K562 (cell line): ENCODE measurements at regions not wholly inside any gene's neighbourhood (a gene's known extent, or its start where the extent isn't known, plus 50 kb on each side); places are given as distances from the start of the nearest gene placed in this dataset.

ENCODE experiments used
- ATAC-seq: fragments of 200-7000 bp; cut with Tn5 transposase; 3 replicates; pipeline ENCODE4 v1.9.1; 2020; ENCODE audit warnings: moderate library complexity
- BruUV-seq: library from RNA; stranded (reverse); fragments of 400-500 nt; replicated peaks from 2 replicates; lab custom pipeline; 2021; lab: Mats Ljungman, UMichigan
- CTCF ChIA-PET: fragments of 300-600 bp; formaldehyde crosslinking; extraction: SDS; loops from one replicate; lab custom pipeline; 2021; ENCODE audit warnings: low intra/inter-chr PET ratio; lab: Yijun Ruan, JAX
- POLR2A ChIA-PET: fragments of 300-600, 350-650 bp; sonication (Branson Sonifier 250); formaldehyde crosslinking; extraction: SDS; loops from one replicate; lab custom pipeline; 2021; ENCODE audit warnings: antibody characterized with exemption, inconsistent platforms; lab: Yijun Ruan, JAX
- DNase-seq, 4 experiments: peaks; one replicate each; pipeline versions ENCODE4 v3.0.0 to v3.0.0-alpha.2; 2011 to 2018; ENCODE audit warnings: low spot score in 3 of 4, mixed read lengths in 3 of 4; ENCODE audit errors: extremely low read depth in 1 of 4
- FAIRE-seq: peaks from 2 replicates; lab custom pipeline; 2011; peaks lifted over from hg19 to GRCh38; lab: Jason Lieb, UNC
- H2AFZ ChIP-seq: 2 replicates; pipeline ENCODE4 v1.6.0; 2011; ENCODE audit warnings: low read depth, low read length, control low read depth, inconsistent platforms
- H3K27ac ChIP-seq: fragments of 200-600 bp; 3 replicates; pipeline ENCODE4 v1.8.0; 2011; ENCODE audit warnings: low read depth, mild to moderate bottlenecking, control low read depth, inconsistent platforms, low read length, moderate library complexity, mixed read lengths; ENCODE audit errors: extremely low read depth
- H3K27me3 ChIP-seq, 2 experiments: fragments of 300-600 bp in 1 of 2; 2 replicates in 1 of 2; 3 replicates in 1 of 2; pipeline versions ENCODE4 v1.6.0 to v1.8.0; 2011; ENCODE audit warnings: inconsistent platforms in 2 of 2, low read length in 2 of 2, mild to moderate bottlenecking in 1 of 2, mixed read lengths in 1 of 2, moderate library complexity in 1 of 2; ENCODE audit not compliant: control insufficient read depth in 2 of 2, insufficient read depth in 2 of 2
- H3K36me3 ChIP-seq: fragments of 300-600 bp; 3 replicates; pipeline ENCODE4 v1.8.0; 2011; ENCODE audit warnings: mild to moderate bottlenecking, low read length, inconsistent platforms; ENCODE audit not compliant: control insufficient read depth, insufficient read depth
- H3K4me1 ChIP-seq, 2 experiments: fragments of 200-600 bp in 1 of 2; replicated peaks in 1 of 2; 2 replicates in 1 of 2; 3 replicates in 1 of 2; pipeline versions ENCODE4 v1.5.1 to v1.8.0; 2011; ENCODE audit warnings: inconsistent platforms in 2 of 2, low read length in 2 of 2, mild to moderate bottlenecking in 1 of 2, mixed read lengths in 1 of 2, moderate library complexity in 1 of 2; ENCODE audit not compliant: control insufficient read depth in 2 of 2, insufficient read depth in 2 of 2
- H3K4me2 ChIP-seq: 2 replicates; pipeline ENCODE4 v1.6.1; 2011; ENCODE audit warnings: low read length, control low read depth, inconsistent platforms, mixed read lengths; ENCODE audit not compliant: insufficient read depth
- H3K4me3 ChIP-seq: fragments of 200-600 bp; sonication (generic), shearing (Covaris generic); 2 replicates; pipeline ENCODE4 v1.5.1; 2016; ENCODE audit warnings: control low read depth, inconsistent platforms
- H3K79me2 ChIP-seq: fragments of 200-600 bp; 3 replicates; pipeline ENCODE4 v1.8.0; 2011; ENCODE audit warnings: low read length, inconsistent platforms; ENCODE audit not compliant: control insufficient read depth, insufficient read depth
- H3K9ac ChIP-seq, 2 experiments: 2 replicates each; pipeline versions ENCODE4 v1.6.0 to v1.6.1; 2011; ENCODE audit warnings: low read depth in 2 of 2, low read length in 2 of 2, control low read depth in 1 of 2, inconsistent platforms in 1 of 2, mild to moderate bottlenecking in 1 of 2, mixed read lengths in 1 of 2; ENCODE audit not compliant: insufficient read depth in 1 of 2
- H3K9me1 ChIP-seq: one replicate; pipeline ENCODE4 v1.6.0; 2011; ENCODE audit warnings: inconsistent platforms, mild to moderate bottlenecking, low read length, moderate library complexity; ENCODE audit not compliant: control insufficient read depth, insufficient read depth
- H3K9me3 ChIP-seq: replicated peaks from 2 replicates; pipeline ENCODE4 v1.5.1; 2011; ENCODE audit warnings: low read depth, low read length, inconsistent platforms; ENCODE audit not compliant: control insufficient read depth, insufficient read depth
- H4K20me1 ChIP-seq: replicated peaks from 2 replicates; pipeline ENCODE4 v1.6.1; 2011; ENCODE audit warnings: low read length, inconsistent platforms, mixed read lengths; ENCODE audit not compliant: control insufficient read depth, insufficient read depth
- BCOR ChIP-seq: fragments of 450-650 bp; IDR thresholded peaks from 2 replicates; pipeline ENCODE4 v1.6.1; 2016
- BMI1 ChIP-seq: fragments of 150-350 bp; IDR thresholded peaks from 2 replicates; pipeline ENCODE4 v1.6.1; 2014; ENCODE audit warnings: low read length
- C11orf30 ChIP-seq: fragments of 450-650 bp; IDR thresholded peaks from 2 replicates; pipeline ENCODE4 v1.6.1; 2016; ENCODE audit warnings: low read depth, mild to moderate bottlenecking
- DNMT1 ChIP-seq: fragments of 450-650 bp; IDR thresholded peaks from 2 replicates; pipeline ENCODE4 v1.6.1; 2016; ENCODE audit warnings: antibody characterized with exemption, mild to moderate bottlenecking
- ELF2 ChIP-seq: fragments of 250-450 bp; sonication (Bioruptor Pico); IDR thresholded peaks from 2 replicates; pipeline ENCODE4 v1.5.0; 2021; ENCODE audit warnings: mild to moderate bottlenecking
- GABPB1 ChIP-seq: sonication (generic); formaldehyde crosslinking; IDR thresholded peaks from 2 replicates; pipeline ENCODE4 v1.8.0; 2022; ENCODE audit warnings: mild to moderate bottlenecking, missing genetic modification reagents
- HIVEP1 ChIP-seq: fragments of 250-450 bp; sonication (Bioruptor Pico); IDR thresholded peaks from 2 replicates; pipeline ENCODE4 v1.4.0; 2020; ENCODE audit warnings: mild to moderate bottlenecking
- PHB ChIP-seq: fragments of 250-450 bp; sonication (Bioruptor Pico); IDR thresholded peaks from 2 replicates; pipeline ENCODE4 v1.5.0; 2021
- STAG1 ChIP-seq: sonication (generic); formaldehyde crosslinking; IDR thresholded peaks from 2 replicates; pipeline ENCODE4 v1.5.0; 2020; ENCODE audit warnings: missing genetic modification reagents, borderline replicate concordance
- ZFP1 ChIP-seq: fragments of 450-650 bp; formaldehyde crosslinking; IDR thresholded peaks from 2 replicates; pipeline ENCODE4 v1.4.0; 2020; ENCODE audit warnings: mild to moderate bottlenecking, mixed read lengths
- ZNF232 ChIP-seq: sonication (generic); formaldehyde crosslinking; IDR thresholded peaks from 2 replicates; pipeline ENCODE4 v1.8.0; 2022; ENCODE audit warnings: mild to moderate bottlenecking, missing genetic modification reagents
- WGBS: fragments of 100-300 bp; shearing (Covaris generic); methylation state at CpG from one replicate; pipeline ENCODE4 v1.1.6; 2016; ENCODE audit warnings: low coverage, mixed read lengths; ENCODE audit not compliant: insufficient coverage; ENCODE audit errors: missing lambda C conversion rate; 5-methylcytosine and 5-hydroxymethylcytosine counted together
- in situ Hi-C: fragments of 300-500 bp; cut with MboI; formaldehyde crosslinking; loops from 4 replicates; pipeline ENCODE4 v1.15.0; 2018; ENCODE audit warnings: inconsistent platforms, mixed read lengths
- intact Hi-C: fragments of 100-400 bp; cut with micrococcal nuclease; formaldehyde crosslinking; loops from 2 replicates; pipeline ENCODE4 v1.14.2; 2022
- TF ChIP-seq, protein P1 (sequence below): fragments of 450-650 bp; IDR thresholded peaks from 2 replicates; pipeline ENCODE4 v1.6.1; 2017; ENCODE audit warnings: antibody characterized with exemption
- TF ChIP-seq, protein P2 (sequence below): fragments of 250-450 bp; sonication (Bioruptor Pico); IDR thresholded peaks from 2 replicates; pipeline ENCODE4 v1.5.0; 2020; ENCODE audit warnings: mild to moderate bottlenecking
- TF ChIP-seq, protein P3 (sequence below), 2 experiments: fragments of 450-650 bp; IDR thresholded peaks; 2 replicates each; pipeline ENCODE4 v1.6.1; 2018; ENCODE audit warnings: mild to moderate bottlenecking in 2 of 2, low read depth in 1 of 2; ENCODE audit not compliant: partially characterized antibody in 2 of 2
- TF ChIP-seq, protein P4 (sequence below): sonication (generic); formaldehyde crosslinking; IDR thresholded peaks from 2 replicates; pipeline ENCODE4 v1.8.1; 2023; ENCODE audit warnings: mild to moderate bottlenecking, missing genetic modification reagents

DNA sequence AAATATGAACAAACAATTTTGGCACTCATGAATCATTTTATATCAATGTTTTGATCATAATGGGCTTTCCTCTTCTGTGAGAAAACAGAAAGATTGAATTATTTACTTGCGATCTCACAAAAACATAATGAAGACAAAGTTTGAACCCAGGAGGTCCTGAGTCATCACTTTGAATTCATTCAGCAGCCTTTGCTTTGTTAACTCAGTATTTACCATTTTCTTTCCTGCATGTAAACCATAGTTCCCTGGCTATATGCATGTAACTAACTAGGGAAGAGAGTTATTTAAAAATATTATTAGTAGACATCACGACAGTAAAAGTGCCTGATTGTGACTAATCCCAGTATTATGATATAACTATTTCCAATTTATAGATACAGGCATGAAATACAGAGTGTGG lies 1026.2 kb downstream of the PLOD2 start:
- Histone ChIP-seq H3K27ac (no peak overlapping the region), H3K9ac (no peak overlapping the region), H3K9me1 (no peaks in the 10 kb centered on the region), H3K4me2 (no peak overlapping the region), H3K9me3 (no peaks in the 10 kb centered on the region), H3K4me3 (no peak overlapping the region), H4K20me1 (no peaks in the 10 kb centered on the region), H3K79me2 (no peaks in the 10 kb centered on the region), H3K4me1 (no peaks in the 10 kb centered on the region), H3K27me3 (no peaks in the 10 kb centered on the region), H2AFZ (no peak overlapping the region), H3K36me3 (no peaks in the 10 kb centered on the region)
- in situ Hi-C loops (no loop called here), intact Hi-C loops (no loop called here)
- BruUV-seq: no TSS peak
- no peak for FAIRE-seq
- no peak for DNase-seq
- POLR2A ChIA-PET: no interaction called here
- no peak for ATAC-seq
- 0% methylated on average over 2 of the region's 2 CpGs for WGBS
- CTCF ChIA-PET: no interaction called here
- no peak for TF ChIP-seq BMI1
- TF ChIP-seq PHB (CRISPR knock-in tag): no peak
- TF ChIP-seq, protein P1, sequence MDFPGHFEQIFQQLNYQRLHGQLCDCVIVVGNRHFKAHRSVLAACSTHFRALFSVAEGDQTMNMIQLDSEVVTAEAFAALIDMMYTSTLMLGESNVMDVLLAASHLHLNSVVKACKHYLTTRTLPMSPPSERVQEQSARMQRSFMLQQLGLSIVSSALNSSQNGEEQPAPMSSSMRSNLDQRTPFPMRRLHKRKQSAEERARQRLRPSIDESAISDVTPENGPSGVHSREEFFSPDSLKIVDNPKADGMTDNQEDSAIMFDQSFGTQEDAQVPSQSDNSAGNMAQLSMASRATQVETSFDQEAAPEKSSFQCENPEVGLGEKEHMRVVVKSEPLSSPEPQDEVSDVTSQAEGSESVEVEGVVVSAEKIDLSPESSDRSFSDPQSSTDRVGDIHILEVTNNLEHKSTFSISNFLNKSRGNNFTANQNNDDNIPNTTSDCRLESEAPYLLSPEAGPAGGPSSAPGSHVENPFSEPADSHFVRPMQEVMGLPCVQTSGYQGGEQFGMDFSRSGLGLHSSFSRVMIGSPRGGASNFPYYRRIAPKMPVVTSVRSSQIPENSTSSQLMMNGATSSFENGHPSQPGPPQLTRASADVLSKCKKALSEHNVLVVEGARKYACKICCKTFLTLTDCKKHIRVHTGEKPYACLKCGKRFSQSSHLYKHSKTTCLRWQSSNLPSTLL: no peak
- TF ChIP-seq C11orf30: no peak
- no peak for TF ChIP-seq BCOR
- TF ChIP-seq DNMT1: no peak
- TF ChIP-seq, protein P2, sequence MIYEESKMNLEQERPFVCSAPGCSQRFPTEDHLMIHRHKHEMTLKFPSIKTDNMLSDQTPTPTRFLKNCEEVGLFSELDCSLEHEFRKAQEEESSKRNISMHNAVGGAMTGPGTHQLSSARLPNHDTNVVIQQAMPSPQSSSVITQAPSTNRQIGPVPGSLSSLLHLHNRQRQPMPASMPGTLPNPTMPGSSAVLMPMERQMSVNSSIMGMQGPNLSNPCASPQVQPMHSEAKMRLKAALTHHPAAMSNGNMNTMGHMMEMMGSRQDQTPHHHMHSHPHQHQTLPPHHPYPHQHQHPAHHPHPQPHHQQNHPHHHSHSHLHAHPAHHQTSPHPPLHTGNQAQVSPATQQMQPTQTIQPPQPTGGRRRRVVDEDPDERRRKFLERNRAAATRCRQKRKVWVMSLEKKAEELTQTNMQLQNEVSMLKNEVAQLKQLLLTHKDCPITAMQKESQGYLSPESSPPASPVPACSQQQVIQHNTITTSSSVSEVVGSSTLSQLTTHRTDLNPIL (CRISPR knock-in tag): no peak
- TF ChIP-seq HIVEP1 (CRISPR knock-in tag): no peak
- no peak for TF ChIP-seq ZNF232 (CRISPR knock-in tag)
- TF ChIP-seq ZFP1 (CRISPR knock-in tag): no peak
- no peak for TF ChIP-seq ELF2 (CRISPR knock-in tag)
- TF ChIP-seq STAG1 (CRISPR knock-in tag): no peak
- TF ChIP-seq, protein P3, sequence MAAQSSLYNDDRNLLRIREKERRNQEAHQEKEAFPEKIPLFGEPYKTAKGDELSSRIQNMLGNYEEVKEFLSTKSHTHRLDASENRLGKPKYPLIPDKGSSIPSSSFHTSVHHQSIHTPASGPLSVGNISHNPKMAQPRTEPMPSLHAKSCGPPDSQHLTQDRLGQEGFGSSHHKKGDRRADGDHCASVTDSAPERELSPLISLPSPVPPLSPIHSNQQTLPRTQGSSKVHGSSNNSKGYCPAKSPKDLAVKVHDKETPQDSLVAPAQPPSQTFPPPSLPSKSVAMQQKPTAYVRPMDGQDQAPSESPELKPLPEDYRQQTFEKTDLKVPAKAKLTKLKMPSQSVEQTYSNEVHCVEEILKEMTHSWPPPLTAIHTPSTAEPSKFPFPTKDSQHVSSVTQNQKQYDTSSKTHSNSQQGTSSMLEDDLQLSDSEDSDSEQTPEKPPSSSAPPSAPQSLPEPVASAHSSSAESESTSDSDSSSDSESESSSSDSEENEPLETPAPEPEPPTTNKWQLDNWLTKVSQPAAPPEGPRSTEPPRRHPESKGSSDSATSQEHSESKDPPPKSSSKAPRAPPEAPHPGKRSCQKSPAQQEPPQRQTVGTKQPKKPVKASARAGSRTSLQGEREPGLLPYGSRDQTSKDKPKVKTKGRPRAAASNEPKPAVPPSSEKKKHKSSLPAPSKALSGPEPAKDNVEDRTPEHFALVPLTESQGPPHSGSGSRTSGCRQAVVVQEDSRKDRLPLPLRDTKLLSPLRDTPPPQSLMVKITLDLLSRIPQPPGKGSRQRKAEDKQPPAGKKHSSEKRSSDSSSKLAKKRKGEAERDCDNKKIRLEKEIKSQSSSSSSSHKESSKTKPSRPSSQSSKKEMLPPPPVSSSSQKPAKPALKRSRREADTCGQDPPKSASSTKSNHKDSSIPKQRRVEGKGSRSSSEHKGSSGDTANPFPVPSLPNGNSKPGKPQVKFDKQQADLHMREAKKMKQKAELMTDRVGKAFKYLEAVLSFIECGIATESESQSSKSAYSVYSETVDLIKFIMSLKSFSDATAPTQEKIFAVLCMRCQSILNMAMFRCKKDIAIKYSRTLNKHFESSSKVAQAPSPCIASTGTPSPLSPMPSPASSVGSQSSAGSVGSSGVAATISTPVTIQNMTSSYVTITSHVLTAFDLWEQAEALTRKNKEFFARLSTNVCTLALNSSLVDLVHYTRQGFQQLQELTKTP (IDR thresholded peaks at IDR 0.05; ENCODE audit: low read depth in 1 of 2, partially characterized antibody in 2 of 2): no peak
- TF ChIP-seq, protein P4, sequence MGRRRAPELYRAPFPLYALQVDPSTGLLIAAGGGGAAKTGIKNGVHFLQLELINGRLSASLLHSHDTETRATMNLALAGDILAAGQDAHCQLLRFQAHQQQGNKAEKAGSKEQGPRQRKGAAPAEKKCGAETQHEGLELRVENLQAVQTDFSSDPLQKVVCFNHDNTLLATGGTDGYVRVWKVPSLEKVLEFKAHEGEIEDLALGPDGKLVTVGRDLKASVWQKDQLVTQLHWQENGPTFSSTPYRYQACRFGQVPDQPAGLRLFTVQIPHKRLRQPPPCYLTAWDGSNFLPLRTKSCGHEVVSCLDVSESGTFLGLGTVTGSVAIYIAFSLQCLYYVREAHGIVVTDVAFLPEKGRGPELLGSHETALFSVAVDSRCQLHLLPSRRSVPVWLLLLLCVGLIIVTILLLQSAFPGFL (CRISPR knock-in tag): no peak
- TF ChIP-seq GABPB1 (CRISPR knock-in tag): no peak
